Fibroblast of villous mesenchyme (primary cell): ENCODE measurements at regions not wholly inside any gene's neighbourhood (a gene's known extent, or its start where the extent isn't known, plus 50 kb on each side); places are given as distances from the start of the nearest gene placed in this dataset.

Experiments
- DNase-seq: peaks from one replicate; pipeline ENCODE4 v3.0.0-alpha.2; 2010; ENCODE audit warnings: low read depth
- H3K4me3 ChIP-seq: 2 replicates; pipeline ENCODE4 v1.5.1; 2011; ENCODE audit warnings: low read depth, mild to moderate bottlenecking, low read length
- CTCF ChIP-seq: IDR thresholded peaks from 2 replicates; pipeline ENCODE4 v1.5.1; 2012; ENCODE audit warnings: low read depth, mild to moderate bottlenecking, low read length; ENCODE audit not compliant: insufficient read depth

GRCh38 chr9:126153382-126153781 is 173.2 kb upstream of the MVB12B start:
- H3K4me3 ChIP-seq = no peak overlapping the region
- TF ChIP-seq CTCF = no peak
- DNase-seq = no peak

- TF ChIP-seq CTCF = no peak
- DNase-seq = no peak
- no peak overlapping the region for H3K4me3 ChIP-seq
These were observed 172.3 kb upstream of the MVB12B start for GRCh38 chr9:126154182-126154827.

- no peak overlapping the region for H3K4me3 ChIP-seq
- TF ChIP-seq CTCF = no peak
- no peak for DNase-seq
These were observed 171.8 kb upstream of the MVB12B start for GRCh38 chr9:126154869-126155268.

GRCh38 chr9:126155756-126156664 is 170.6 kb upstream of the MVB12B start:
- DNase-seq = no peak
- H3K4me3 ChIP-seq = no peak overlapping the region
- TF ChIP-seq CTCF = no peak

- no peak overlapping the region for H3K4me3 ChIP-seq
- TF ChIP-seq CTCF = no peak
- no peak for DNase-seq
These were observed 169.7 kb upstream of the MVB12B start for GRCh38 chr9:126156898-126157297.

- no peak for TF ChIP-seq CTCF
- no peak for DNase-seq
- H3K4me3 ChIP-seq = no peak overlapping the region
These were observed 169.2 kb upstream of the MVB12B start for GRCh38 chr9:126157423-126157822.
